ENCODE measurements at regions not wholly inside any gene's neighbourhood (a gene's known extent, or its start where the extent isn't known, plus 50 kb on each side); places are given as distances from the start of the nearest gene placed in this dataset.

GRCh38 chr2:150353376-150353775, 134.1 kb downstream of the RND3 start:
- ChIA-PET CTCF (no interaction called here), POLR2A (no interaction called here)
- no peaks in the 10 kb centered on the region for H3K9me3 ChIP-seq (ENCODE audit: control extremely low read depth in 1 of 5, control insufficient read depth in 4 of 5, insufficient read depth in 2 of 5, low read depth in 1 of 5, low read length in 4 of 5)
- H3K36me3 ChIP-seq (ENCODE audit: control insufficient read depth in 4 of 4, insufficient read depth in 4 of 4, low read length in 3 of 4): no peaks in the 10 kb centered on the region
- DNase-seq: no peak
- no peak overlapping the region for H3K4me3 ChIP-seq (ENCODE audit: control insufficient read depth in 1 of 7, extremely low read depth in 1 of 7, insufficient read depth in 4 of 7, low read depth in 2 of 7, low read length in 6 of 7)
- no peak overlapping the region for H3K27ac ChIP-seq (ENCODE audit: insufficient read depth in 1 of 2, low read depth in 1 of 2, low read length in 2 of 2, poor library complexity in 1 of 2, severe bottlenecking in 2 of 2)
- WGBS (ENCODE audit: insufficient coverage): no CpG with 5 or more reads among the region's 2 CpGs
- H3K27me3 ChIP-seq (replicated peaks in 2 of 5; ENCODE audit: control insufficient read depth in 4 of 5, insufficient read depth in 5 of 5, low read length in 4 of 5): no peaks in the 10 kb centered on the region
- no peaks in the 10 kb centered on the region for H3K4me1 ChIP-seq (ENCODE audit: control extremely low read depth in 1 of 4, control insufficient read depth in 4 of 4, insufficient read depth in 4 of 4, low read length in 3 of 4)

- ChIA-PET CTCF (no interaction called here), POLR2A (no interaction called here)
- H3K27me3 ChIP-seq (replicated peaks in 2 of 5; ENCODE audit: control insufficient read depth in 4 of 5, insufficient read depth in 5 of 5, low read length in 4 of 5): no peaks in the 10 kb centered on the region
Observed at GRCh38 chr2:150351922-150352321, 135.5 kb downstream of the RND3 start.

GRCh38 chr2:150350500-150350899, 137.0 kb downstream of the RND3 start:
- WGBS (ENCODE audit: insufficient coverage): 100% methylated on average over 2 of the region's 4 CpGs
- ChIA-PET CTCF (no interaction called here), POLR2A (no interaction called here)
- DNase-seq: no peak
- H3K36me3 ChIP-seq (ENCODE audit: control insufficient read depth in 4 of 4, insufficient read depth in 4 of 4, low read length in 3 of 4): no peaks in the 10 kb centered on the region
- H3K27ac ChIP-seq (ENCODE audit: insufficient read depth in 1 of 2, low read depth in 1 of 2, low read length in 2 of 2, poor library complexity in 1 of 2, severe bottlenecking in 2 of 2): no peak overlapping the region
- no peak overlapping the region for H3K4me3 ChIP-seq (ENCODE audit: control insufficient read depth in 1 of 7, extremely low read depth in 1 of 7, insufficient read depth in 4 of 7, low read depth in 2 of 7, low read length in 6 of 7)
- no peaks in the 10 kb centered on the region for H3K4me1 ChIP-seq (ENCODE audit: control extremely low read depth in 1 of 4, control insufficient read depth in 4 of 4, insufficient read depth in 4 of 4, low read length in 3 of 4)
- H3K9me3 ChIP-seq (ENCODE audit: control extremely low read depth in 1 of 5, control insufficient read depth in 4 of 5, insufficient read depth in 2 of 5, low read depth in 1 of 5, low read length in 4 of 5): no peaks in the 10 kb centered on the region
- H3K27me3 ChIP-seq (replicated peaks in 2 of 5; ENCODE audit: control insufficient read depth in 4 of 5, insufficient read depth in 5 of 5, low read length in 4 of 5): no peaks in the 10 kb centered on the region

More at GRCh38 chr2:150351922-150352321, 135.5 kb downstream of the RND3 start:
- no peaks in the 10 kb centered on the region for H3K4me1 ChIP-seq (ENCODE audit: control extremely low read depth in 1 of 4, control insufficient read depth in 4 of 4, insufficient read depth in 4 of 4, low read length in 3 of 4)
- H3K36me3 ChIP-seq (ENCODE audit: control insufficient read depth in 4 of 4, insufficient read depth in 4 of 4, low read length in 3 of 4): no peaks in the 10 kb centered on the region
- H3K27ac ChIP-seq (ENCODE audit: insufficient read depth in 1 of 2, low read depth in 1 of 2, low read length in 2 of 2, poor library complexity in 1 of 2, severe bottlenecking in 2 of 2): no peak overlapping the region
- no peak overlapping the region for H3K4me3 ChIP-seq (ENCODE audit: control insufficient read depth in 1 of 7, extremely low read depth in 1 of 7, insufficient read depth in 4 of 7, low read depth in 2 of 7, low read length in 6 of 7)
- no peaks in the 10 kb centered on the region for H3K9me3 ChIP-seq (ENCODE audit: control extremely low read depth in 1 of 5, control insufficient read depth in 4 of 5, insufficient read depth in 2 of 5, low read depth in 1 of 5, low read length in 4 of 5)
- no peak for DNase-seq

- Histone ChIP-seq H3K27me3 (replicated peaks in 2 of 5; ENCODE audit: control insufficient read depth in 4 of 5, insufficient read depth in 5 of 5, low read length in 4 of 5) (no peaks in the 10 kb centered on the region), H3K4me1 (ENCODE audit: control extremely low read depth in 1 of 4, control insufficient read depth in 4 of 4, insufficient read depth in 4 of 4, low read length in 3 of 4) (no peaks in the 10 kb centered on the region), H3K36me3 (ENCODE audit: control insufficient read depth in 4 of 4, insufficient read depth in 4 of 4, low read length in 3 of 4) (no peaks in the 10 kb centered on the region), H3K27ac (ENCODE audit: insufficient read depth in 1 of 2, low read depth in 1 of 2, low read length in 2 of 2, poor library complexity in 1 of 2, severe bottlenecking in 2 of 2) (no peak overlapping the region), H3K9me3 (ENCODE audit: control extremely low read depth in 1 of 5, control insufficient read depth in 4 of 5, insufficient read depth in 2 of 5, low read depth in 1 of 5, low read length in 4 of 5) (no peaks in the 10 kb centered on the region), H3K4me3 (ENCODE audit: control insufficient read depth in 1 of 7, extremely low read depth in 1 of 7, insufficient read depth in 4 of 7, low read depth in 2 of 7, low read length in 6 of 7) (no peak overlapping the region)
- CTCF ChIA-PET: no interaction called here
- POLR2A ChIA-PET: no interaction called here
- DNase-seq: no peak
- no CpG with 5 or more reads among the region's 4 CpGs for WGBS (ENCODE audit: insufficient coverage)
Observed at GRCh38 chr2:150346806-150347205, 140.7 kb downstream of the RND3 start.

- Histone ChIP-seq H3K4me1 (ENCODE audit: control extremely low read depth in 1 of 4, control insufficient read depth in 4 of 4, insufficient read depth in 4 of 4, low read length in 3 of 4) (no peaks in the 10 kb centered on the region), H3K27ac (ENCODE audit: insufficient read depth in 1 of 2, low read depth in 1 of 2, low read length in 2 of 2, poor library complexity in 1 of 2, severe bottlenecking in 2 of 2) (no peak overlapping the region), H3K36me3 (ENCODE audit: control insufficient read depth in 4 of 4, insufficient read depth in 4 of 4, low read length in 3 of 4) (no peaks in the 10 kb centered on the region), H3K4me3 (ENCODE audit: control insufficient read depth in 1 of 7, extremely low read depth in 1 of 7, insufficient read depth in 4 of 7, low read depth in 2 of 7, low read length in 6 of 7) (no peak overlapping the region), H3K27me3 (replicated peaks in 2 of 5; ENCODE audit: control insufficient read depth in 4 of 5, insufficient read depth in 5 of 5, low read length in 4 of 5) (no peaks in the 10 kb centered on the region), H3K9me3 (ENCODE audit: control extremely low read depth in 1 of 5, control insufficient read depth in 4 of 5, insufficient read depth in 2 of 5, low read depth in 1 of 5, low read length in 4 of 5) (no peaks in the 10 kb centered on the region)
- POLR2A ChIA-PET: no interaction called here
- DNase-seq: no peak
- CTCF ChIA-PET: no interaction called here
- 100% methylated on average over 1 of the region's 4 CpGs for WGBS (ENCODE audit: insufficient coverage)
Observed at GRCh38 chr2:150341982-150342680, 145.3 kb downstream of the RND3 start.

- Histone ChIP-seq H3K4me1 (ENCODE audit: control extremely low read depth in 1 of 4, control insufficient read depth in 4 of 4, insufficient read depth in 4 of 4, low read length in 3 of 4) (no peaks in the 10 kb centered on the region), H3K27ac (ENCODE audit: insufficient read depth in 1 of 2, low read depth in 1 of 2, low read length in 2 of 2, poor library complexity in 1 of 2, severe bottlenecking in 2 of 2) (no peak overlapping the region), H3K9me3 (ENCODE audit: control extremely low read depth in 1 of 5, control insufficient read depth in 4 of 5, insufficient read depth in 2 of 5, low read depth in 1 of 5, low read length in 4 of 5) (no peaks in the 10 kb centered on the region), H3K36me3 (ENCODE audit: control insufficient read depth in 4 of 4, insufficient read depth in 4 of 4, low read length in 3 of 4) (no peaks in the 10 kb centered on the region), H3K4me3 (ENCODE audit: control insufficient read depth in 1 of 7, extremely low read depth in 1 of 7, insufficient read depth in 4 of 7, low read depth in 2 of 7, low read length in 6 of 7) (no peak overlapping the region), H3K27me3 (replicated peaks in 2 of 5; ENCODE audit: control insufficient read depth in 4 of 5, insufficient read depth in 5 of 5, low read length in 4 of 5) (no peaks in the 10 kb centered on the region)
- ChIA-PET CTCF (no interaction called here), POLR2A (no interaction called here)
- no CpG with 5 or more reads among the region's 3 CpGs for WGBS (ENCODE audit: insufficient coverage)
- DNase-seq: no peak
Observed at GRCh38 chr2:150339951-150340350, 147.5 kb downstream of the RND3 start.

- no peak for DNase-seq
- H3K36me3 ChIP-seq (ENCODE audit: control insufficient read depth in 4 of 4, insufficient read depth in 4 of 4, low read length in 3 of 4): no peaks in the 10 kb centered on the region
- WGBS (ENCODE audit: insufficient coverage): 88% methylated on average over 1 of the region's 1 CpG
- H3K4me3 ChIP-seq (ENCODE audit: control insufficient read depth in 1 of 7, extremely low read depth in 1 of 7, insufficient read depth in 4 of 7, low read depth in 2 of 7, low read length in 6 of 7): no peak overlapping the region
- H3K27me3 ChIP-seq (replicated peaks in 2 of 5; ENCODE audit: control insufficient read depth in 4 of 5, insufficient read depth in 5 of 5, low read length in 4 of 5): no peaks in the 10 kb centered on the region
- ChIA-PET POLR2A (no interaction called here), CTCF (no interaction called here)
- H3K4me1 ChIP-seq (ENCODE audit: control extremely low read depth in 1 of 4, control insufficient read depth in 4 of 4, insufficient read depth in 4 of 4, low read length in 3 of 4): no peaks in the 10 kb centered on the region
- no peaks in the 10 kb centered on the region for H3K9me3 ChIP-seq (ENCODE audit: control extremely low read depth in 1 of 5, control insufficient read depth in 4 of 5, insufficient read depth in 2 of 5, low read depth in 1 of 5, low read length in 4 of 5)
- no peak overlapping the region for H3K27ac ChIP-seq (ENCODE audit: insufficient read depth in 1 of 2, low read depth in 1 of 2, low read length in 2 of 2, poor library complexity in 1 of 2, severe bottlenecking in 2 of 2)
Observed at GRCh38 chr2:150339282-150339681, 148.2 kb downstream of the RND3 start.

Data from common myeloid progenitor, CD34-positive (primary cell).